ENCODE measurements at regions not wholly inside any gene's neighbourhood (a gene's known extent, or its start where the extent isn't known, plus 50 kb on each side); places are given as distances from the start of the nearest gene placed in this dataset.

- TF ChIP-seq USF2 (IDR thresholded peaks at IDR 0.05; ENCODE audit: borderline replicate concordance, low read depth, low read length): no peak
- no peak for TF ChIP-seq POLR2A (IDR thresholded peaks at IDR 0.05; ENCODE audit: low read depth, low read length)
- TF ChIP-seq CTCF (IDR thresholded peaks at IDR 0.05 in 2 of 3, conservative IDR thresholded peaks at IDR 0.05 in 1 of 3; ENCODE audit: control insufficient read depth in 2 of 3, extremely low read depth in 1 of 3, insufficient read depth in 1 of 3, low read depth in 3 of 3, low read length in 3 of 3): no peak
- TF ChIP-seq RELA (IDR thresholded peaks at IDR 0.05; ENCODE audit: borderline replicate concordance, partially characterized antibody): no peak
Observed at GRCh38 chr1:73717976-73718375, 480.0 kb downstream of the LRRIQ3 start.
